ENCODE measurements at regions not wholly inside any gene's neighbourhood (a gene's known extent, or its start where the extent isn't known, plus 50 kb on each side); places are given as distances from the start of the nearest gene placed in this dataset.

DNA sequence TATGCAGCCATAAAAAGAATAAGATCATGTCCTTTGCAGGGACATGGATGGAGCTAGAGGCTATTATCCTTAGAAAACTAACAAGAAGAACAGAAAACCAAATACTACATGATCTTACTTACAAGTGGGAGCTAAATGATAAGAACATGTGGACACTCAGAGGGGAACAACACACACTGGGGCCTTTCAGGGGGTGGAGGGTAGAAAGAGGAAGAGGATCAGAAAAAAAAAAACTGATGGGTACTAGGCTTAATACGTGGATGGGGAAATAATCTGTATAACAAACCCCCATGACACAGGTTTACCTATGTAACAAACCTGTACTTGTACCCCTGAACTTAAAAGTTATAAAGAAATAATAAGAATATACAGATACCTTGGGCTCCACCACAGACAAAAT, 514.2 kb downstream of the ARL4A start:
- Histone ChIP-seq H3K4me3 (ENCODE audit: low read length) (no peak overlapping the region), H3K79me2 (ENCODE audit: low read length) (no peaks in the 10 kb centered on the region), H2AFZ (ENCODE audit: low read depth, low read length) (no peak overlapping the region), H3K9ac (ENCODE audit: low read length) (no peak overlapping the region), H3K4me2 (ENCODE audit: low read length) (no peak overlapping the region), H3K27me3 (ENCODE audit: low read depth, low read length) (no peaks in the 10 kb centered on the region), H3K4me1 (ENCODE audit: low read length) (no peaks in the 10 kb centered on the region), H3K27ac (ENCODE audit: low read length) (no peak overlapping the region), H4K20me1 (ENCODE audit: insufficient read depth, low read length) (no peaks in the 10 kb centered on the region), H3K9me3 (ENCODE audit: insufficient read depth, low read length) (no peaks in the 10 kb centered on the region), H3K36me3 (replicated peaks; ENCODE audit: low read depth, low read length) (no peaks in the 10 kb centered on the region)
- TF ChIP-seq, protein P1, sequence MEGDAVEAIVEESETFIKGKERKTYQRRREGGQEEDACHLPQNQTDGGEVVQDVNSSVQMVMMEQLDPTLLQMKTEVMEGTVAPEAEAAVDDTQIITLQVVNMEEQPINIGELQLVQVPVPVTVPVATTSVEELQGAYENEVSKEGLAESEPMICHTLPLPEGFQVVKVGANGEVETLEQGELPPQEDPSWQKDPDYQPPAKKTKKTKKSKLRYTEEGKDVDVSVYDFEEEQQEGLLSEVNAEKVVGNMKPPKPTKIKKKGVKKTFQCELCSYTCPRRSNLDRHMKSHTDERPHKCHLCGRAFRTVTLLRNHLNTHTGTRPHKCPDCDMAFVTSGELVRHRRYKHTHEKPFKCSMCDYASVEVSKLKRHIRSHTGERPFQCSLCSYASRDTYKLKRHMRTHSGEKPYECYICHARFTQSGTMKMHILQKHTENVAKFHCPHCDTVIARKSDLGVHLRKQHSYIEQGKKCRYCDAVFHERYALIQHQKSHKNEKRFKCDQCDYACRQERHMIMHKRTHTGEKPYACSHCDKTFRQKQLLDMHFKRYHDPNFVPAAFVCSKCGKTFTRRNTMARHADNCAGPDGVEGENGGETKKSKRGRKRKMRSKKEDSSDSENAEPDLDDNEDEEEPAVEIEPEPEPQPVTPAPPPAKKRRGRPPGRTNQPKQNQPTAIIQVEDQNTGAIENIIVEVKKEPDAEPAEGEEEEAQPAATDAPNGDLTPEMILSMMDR (IDR thresholded peaks at IDR 0.05; ENCODE audit: low read depth, low read length) = no peak

DNA sequence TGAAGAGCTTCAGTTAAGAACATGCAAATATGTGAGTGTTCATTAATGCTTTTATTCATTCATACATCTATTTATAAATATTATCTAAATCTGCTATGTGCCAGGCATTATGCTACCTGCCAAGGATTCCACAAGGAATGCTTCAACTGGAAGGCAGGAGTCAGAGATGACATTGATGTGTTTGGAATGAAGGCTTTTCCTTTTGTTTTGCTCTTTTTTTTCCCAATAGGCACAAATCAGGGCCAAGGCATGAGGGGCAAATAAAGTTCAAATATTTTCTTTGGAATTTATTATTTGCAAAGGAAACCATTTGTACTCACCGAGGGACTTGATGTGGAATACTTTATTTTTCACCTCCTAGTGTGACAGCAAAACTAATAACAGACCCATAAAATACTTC, 530.3 kb downstream of the ARL4A start:
- no peaks in the 10 kb centered on the region for H3K79me2 ChIP-seq (ENCODE audit: low read length)
- no peak overlapping the region for H3K9ac ChIP-seq (ENCODE audit: low read length)
- H2AFZ ChIP-seq (ENCODE audit: low read depth, low read length) = no peak overlapping the region
- H3K4me1 ChIP-seq (ENCODE audit: low read length) = no peaks in the 10 kb centered on the region
- H3K27ac ChIP-seq (ENCODE audit: low read length) = no peak overlapping the region
- no peak overlapping the region for H3K4me3 ChIP-seq (ENCODE audit: low read length)
- no peaks in the 10 kb centered on the region for H4K20me1 ChIP-seq (ENCODE audit: insufficient read depth, low read length)
- no peaks in the 10 kb centered on the region for H3K9me3 ChIP-seq (ENCODE audit: insufficient read depth, low read length)
- H3K36me3 ChIP-seq (replicated peaks; ENCODE audit: low read depth, low read length) = no peaks in the 10 kb centered on the region
- no peak overlapping the region for H3K4me2 ChIP-seq (ENCODE audit: low read length)
- TF ChIP-seq, protein P1 (IDR thresholded peaks at IDR 0.05; ENCODE audit: low read depth, low read length) = no peak
- no peak for TF ChIP-seq EZH2phosphoT487 (IDR thresholded peaks at IDR 0.05; ENCODE audit: low read depth)
- H3K27me3 ChIP-seq (ENCODE audit: low read depth, low read length) = no peaks in the 10 kb centered on the region

DNA sequence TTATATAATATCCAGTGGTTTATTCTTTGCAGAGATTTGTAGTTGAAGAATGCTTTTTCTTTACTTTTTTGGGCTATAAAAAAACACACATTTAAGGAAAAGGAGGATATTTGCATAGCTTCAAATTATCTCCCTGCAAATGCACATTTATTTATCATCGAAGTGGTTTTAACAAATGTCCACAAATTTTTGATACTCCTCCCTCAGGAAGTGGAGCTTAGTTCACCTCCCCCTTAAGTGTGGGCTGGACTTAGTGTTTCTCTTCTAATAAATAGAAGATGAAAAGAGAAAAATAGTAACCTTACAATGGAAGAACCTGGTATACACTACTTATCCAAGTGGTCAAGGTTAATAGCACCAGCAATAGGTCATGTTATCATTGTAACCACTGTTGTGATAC, 537.6 kb downstream of the ARL4A start:
- no peaks in the 10 kb centered on the region for H3K4me1 ChIP-seq (ENCODE audit: low read length)
- no peak overlapping the region for H3K4me2 ChIP-seq (ENCODE audit: low read length)
- H2AFZ ChIP-seq (ENCODE audit: low read depth, low read length) = no peak overlapping the region
- H3K9ac ChIP-seq (ENCODE audit: low read length) = no peak overlapping the region
- H3K9me3 ChIP-seq (ENCODE audit: insufficient read depth, low read length) = no peaks in the 10 kb centered on the region
- TF ChIP-seq EZH2phosphoT487 (IDR thresholded peaks at IDR 0.05; ENCODE audit: low read depth) = no peak
- TF ChIP-seq, protein P1 (IDR thresholded peaks at IDR 0.05; ENCODE audit: low read depth, low read length) = no peak
- H3K27ac ChIP-seq (ENCODE audit: low read length) = no peak overlapping the region
- H3K36me3 ChIP-seq (replicated peaks; ENCODE audit: low read depth, low read length) = no peaks in the 10 kb centered on the region
- no peaks in the 10 kb centered on the region for H4K20me1 ChIP-seq (ENCODE audit: insufficient read depth, low read length)
- no peaks in the 10 kb centered on the region for H3K79me2 ChIP-seq (ENCODE audit: low read length)
- no peaks in the 10 kb centered on the region for H3K27me3 ChIP-seq (ENCODE audit: low read depth, low read length)
- no peak overlapping the region for H3K4me3 ChIP-seq (ENCODE audit: low read length)

DNA sequence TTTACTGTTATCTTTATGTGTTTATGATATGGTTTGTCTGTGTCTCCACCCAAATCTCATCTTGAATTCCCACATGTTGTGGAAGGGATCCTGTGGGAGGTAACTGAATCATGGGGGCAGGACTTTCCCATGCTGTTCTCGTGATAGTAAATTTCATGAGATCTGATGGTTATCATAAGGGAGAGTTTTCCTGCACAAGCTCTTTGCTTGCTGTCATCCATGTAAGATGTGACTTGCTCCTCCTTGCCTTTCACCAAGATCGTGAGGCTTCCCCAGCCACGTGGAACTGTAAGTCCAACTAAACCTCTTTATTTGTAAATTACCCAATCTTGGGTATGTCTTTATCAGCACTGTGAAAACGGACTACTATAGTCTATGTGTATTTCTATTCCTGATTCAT, 539.0 kb downstream of the ARL4A start:
- H3K27ac ChIP-seq (ENCODE audit: low read length) = no peak overlapping the region
- no peaks in the 10 kb centered on the region for H3K9me3 ChIP-seq (ENCODE audit: insufficient read depth, low read length)
- H2AFZ ChIP-seq (ENCODE audit: low read depth, low read length) = no peak overlapping the region
- no peak overlapping the region for H3K9ac ChIP-seq (ENCODE audit: low read length)
- no peaks in the 10 kb centered on the region for H3K27me3 ChIP-seq (ENCODE audit: low read depth, low read length)
- H3K4me1 ChIP-seq (ENCODE audit: low read length) = no peaks in the 10 kb centered on the region
- no peaks in the 10 kb centered on the region for H3K79me2 ChIP-seq (ENCODE audit: low read length)
- TF ChIP-seq, protein P1 (IDR thresholded peaks at IDR 0.05; ENCODE audit: low read depth, low read length) = no peak
- TF ChIP-seq EZH2phosphoT487 (IDR thresholded peaks at IDR 0.05; ENCODE audit: low read depth) = no peak
- no peaks in the 10 kb centered on the region for H3K36me3 ChIP-seq (replicated peaks; ENCODE audit: low read depth, low read length)
- H4K20me1 ChIP-seq (ENCODE audit: insufficient read depth, low read length) = no peaks in the 10 kb centered on the region
- no peak overlapping the region for H3K4me2 ChIP-seq (ENCODE audit: low read length)
- no peak overlapping the region for H3K4me3 ChIP-seq (ENCODE audit: low read length)

Data from OCI-LY3 (cell line).